ENCODE measurements at regions not wholly inside any gene's neighbourhood (a gene's known extent, or its start where the extent isn't known, plus 50 kb on each side); places are given as distances from the start of the nearest gene placed in this dataset.
"Not testable (repeated sequence)": the region's sequence is repeated elsewhere in the genome, so short reads cannot be mapped to it uniquely, and the experiment has no call there.

GRCh38 chr12:59346248-59346647, 249.6 kb upstream of the SLC16A7 start:
- not testable (repeated sequence) for DNase-seq (ENCODE audit: low spot score)

GRCh38 chr12:59345406-59345805, 250.4 kb upstream of the SLC16A7 start:
- DNase-seq (ENCODE audit: low spot score): no peak

GRCh38 chr12:59344224-59344623, 251.6 kb upstream of the SLC16A7 start:
- no peak for DNase-seq (ENCODE audit: low spot score)

GRCh38 chr12:59329462-59329861, 266.4 kb upstream of the SLC16A7 start:
- DNase-seq (ENCODE audit: low spot score): no peak

GRCh38 chr12:59328395-59329075, 267.3 kb upstream of the SLC16A7 start:
- DNase-seq (ENCODE audit: low spot score): not testable (repeated sequence)

GRCh38 chr12:59326457-59326856, 269.4 kb upstream of the SLC16A7 start:
- not testable (repeated sequence) for DNase-seq (ENCODE audit: low spot score)

GRCh38 chr12:59322473-59322872, 273.4 kb upstream of the SLC16A7 start:
- DNase-seq (ENCODE audit: low spot score): no peak

GRCh38 chr12:59321278-59321677, 274.6 kb upstream of the SLC16A7 start:
- no peak for DNase-seq (ENCODE audit: low spot score)

- DNase-seq (ENCODE audit: low spot score): no peak
Observed at GRCh38 chr12:59320112-59320511, 275.7 kb upstream of the SLC16A7 start.

- no peak for DNase-seq (ENCODE audit: low spot score)
Observed at GRCh38 chr12:59318940-59319339, 276.9 kb upstream of the SLC16A7 start.

GRCh38 chr12:59317598-59317997, 278.2 kb upstream of the SLC16A7 start:
- DNase-seq (ENCODE audit: low spot score): no peak

GRCh38 chr12:59316938-59317337, 278.9 kb upstream of the SLC16A7 start:
- no peak for DNase-seq (ENCODE audit: low spot score)

- not testable (repeated sequence) for DNase-seq (ENCODE audit: low spot score)
Observed at GRCh38 chr12:59316354-59316753, 279.5 kb upstream of the SLC16A7 start.

- no peak for DNase-seq (ENCODE audit: low spot score)
Observed at GRCh38 chr12:59314209-59314608, 281.6 kb upstream of the SLC16A7 start.

- DNase-seq (ENCODE audit: low spot score): no peak
Observed at GRCh38 chr12:59304077-59304721, 291.6 kb upstream of the SLC16A7 start.

- DNase-seq (ENCODE audit: low spot score): no peak
Observed at GRCh38 chr12:59298296-59298695, 297.5 kb upstream of the SLC16A7 start.

- DNase-seq (ENCODE audit: low spot score): no peak
Observed at GRCh38 chr12:59294221-59294620, 301.6 kb upstream of the SLC16A7 start.

- DNase-seq (ENCODE audit: low spot score): no peak
Observed at GRCh38 chr12:59282999-59283398, 312.8 kb upstream of the SLC16A7 start.

- DNase-seq (ENCODE audit: low spot score): not testable (repeated sequence)
Observed at GRCh38 chr12:59273561-59273960, 322.3 kb upstream of the SLC16A7 start.

- DNase-seq (ENCODE audit: low spot score): no peak
Observed at GRCh38 chr12:59268295-59268809, 327.5 kb upstream of the SLC16A7 start.

- DNase-seq (ENCODE audit: low spot score): no peak
Observed at GRCh38 chr12:59260202-59260601, 335.6 kb upstream of the SLC16A7 start.

GRCh38 chr12:59252731-59253130, 332.4 kb upstream of the LRIG3 start:
- no peak for DNase-seq (ENCODE audit: low spot score)

GRCh38 chr12:59250766-59251165, 330.5 kb upstream of the LRIG3 start:
- DNase-seq (ENCODE audit: low spot score): no peak

GRCh38 chr12:59240048-59240447, 319.7 kb upstream of the LRIG3 start:
- no peak for DNase-seq (ENCODE audit: low spot score)
